SH-SY5Y (cell line): ENCODE measurements at regions not wholly inside any gene's neighbourhood (a gene's known extent, or its start where the extent isn't known, plus 50 kb on each side); places are given as distances from the start of the nearest gene placed in this dataset.

Experiments used
- GATA2 ChIP-seq: IDR thresholded peaks from 2 replicates; pipeline ENCODE4 v1.6.1; 2011; ENCODE audit warnings: mild to moderate bottlenecking, low read depth, low read length
- GATA3 ChIP-seq: IDR thresholded peaks from 2 replicates; pipeline ENCODE4 v1.6.1; 2011; ENCODE audit warnings: low read depth, mild to moderate bottlenecking, low read length, moderate library complexity

DNA sequence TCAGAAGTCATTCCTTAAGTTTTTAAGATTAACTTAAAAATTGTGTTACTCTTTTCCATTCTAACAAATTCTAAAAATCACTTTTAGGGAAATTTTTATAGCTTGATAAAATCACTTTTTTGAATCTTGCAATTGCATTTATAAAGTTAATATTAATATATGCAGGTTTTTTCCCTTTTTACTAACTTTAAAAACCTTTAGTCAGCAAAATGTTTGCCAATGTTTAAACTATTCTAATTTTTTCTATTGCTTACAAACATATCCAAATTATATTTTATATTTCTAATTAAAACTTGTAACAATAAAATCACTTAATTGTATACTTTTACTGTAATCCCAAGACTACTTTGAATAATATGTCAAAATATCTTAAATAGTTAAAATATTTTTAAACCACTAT, 839.4 kb downstream of the TBL1XR1 start:
- TF ChIP-seq GATA2 (no peak), GATA3 (no peak)
